ENCODE measurements at regions not wholly inside any gene's neighbourhood (a gene's known extent, or its start where the extent isn't known, plus 50 kb on each side); places are given as distances from the start of the nearest gene placed in this dataset.
"Not testable (repeated sequence)": the region's sequence is repeated elsewhere in the genome, so short reads cannot be mapped to it uniquely, and the experiment has no call there.

DNA sequence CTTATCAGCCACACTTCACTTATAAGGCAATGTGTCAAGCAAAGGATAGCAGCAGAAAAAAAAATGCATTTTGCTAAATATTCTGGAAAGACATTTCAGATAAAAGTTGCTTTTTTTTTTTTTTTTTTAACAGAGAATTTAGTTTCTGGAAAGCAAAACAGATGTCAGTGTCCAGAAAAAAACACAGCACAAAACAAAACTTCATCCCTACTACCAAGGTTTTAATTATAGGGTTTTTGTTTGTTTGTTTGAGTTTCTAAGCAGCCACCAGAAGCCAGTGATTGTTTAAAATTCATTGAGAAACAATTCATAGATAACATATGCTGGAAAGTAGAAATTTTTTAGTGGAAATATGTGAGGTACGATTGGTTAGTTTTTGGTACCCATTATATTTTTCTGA is 1202.7 kb downstream of the OTOL1 start:
- DNase-seq (ENCODE audit: low read depth in 6 of 9, low spot score in 9 of 9), result no peak
- Histone ChIP-seq H3K9me3 (ENCODE audit: control insufficient read depth in 2 of 2, insufficient read depth in 1 of 2, low read length in 1 of 2) (peaks cover 0 to 6% of the 10 kb centered on the region in 2 donors), H3K27ac (ENCODE audit: low read depth in 1 of 2, low read length in 1 of 2) (no peak overlapping the region), H3K27me3 (ENCODE audit: control insufficient read depth in 2 of 2, insufficient read depth in 1 of 2, low read length in 1 of 2) (no peaks in the 10 kb centered on the region), H3K36me3 (ENCODE audit: control insufficient read depth in 2 of 2, insufficient read depth in 2 of 2, low read length in 1 of 2) (no peaks in the 10 kb centered on the region), H3K4me1 (ENCODE audit: control insufficient read depth in 2 of 2, insufficient read depth in 2 of 2, low read length in 2 of 2) (no peaks in the 10 kb centered on the region), H3K4me3 (ENCODE audit: low read length in 2 of 2) (no peak overlapping the region)
- WGBS, result 94% methylated on average over 1 of the region's 1 CpG

DNA sequence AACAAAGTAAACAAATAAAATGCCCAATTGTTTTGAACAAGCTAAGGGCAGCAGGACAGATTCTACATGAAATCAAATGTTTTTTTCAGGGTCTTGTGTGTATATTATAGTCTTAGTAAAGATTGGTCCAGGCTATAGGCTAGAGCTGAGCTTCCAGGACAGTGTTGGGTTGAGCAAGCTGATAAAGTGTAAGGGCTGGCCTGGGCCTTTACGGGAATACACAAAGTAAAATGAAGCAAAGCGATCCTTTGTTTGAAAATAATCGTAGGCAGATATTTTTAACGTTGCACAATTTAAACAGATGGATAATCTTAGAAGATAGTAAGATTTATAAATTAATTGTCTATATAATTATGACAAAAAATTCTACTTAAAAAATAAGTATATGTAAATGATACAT is 1204.6 kb downstream of the OTOL1 start:
- no peaks in the 10 kb centered on the region for H3K36me3 ChIP-seq (ENCODE audit: control insufficient read depth in 2 of 2, insufficient read depth in 2 of 2, low read length in 1 of 2)
- DNase-seq (ENCODE audit: low read depth in 6 of 9, low spot score in 9 of 9), result no peak
- H3K27me3 ChIP-seq (ENCODE audit: control insufficient read depth in 2 of 2, insufficient read depth in 1 of 2, low read length in 1 of 2), result no peaks in the 10 kb centered on the region
- WGBS, result 97% methylated on average over 4 of the region's 4 CpGs
- no peak overlapping the region for H3K27ac ChIP-seq (ENCODE audit: low read depth in 1 of 2, low read length in 1 of 2)
- no peaks in the 10 kb centered on the region for H3K4me1 ChIP-seq (ENCODE audit: control insufficient read depth in 2 of 2, insufficient read depth in 2 of 2, low read length in 2 of 2)
- peaks cover 0 to 6% of the 10 kb centered on the region in 2 donors for H3K9me3 ChIP-seq (ENCODE audit: control insufficient read depth in 2 of 2, insufficient read depth in 1 of 2, low read length in 1 of 2)
- H3K4me3 ChIP-seq (ENCODE audit: low read length in 2 of 2), result no peak overlapping the region

DNA sequence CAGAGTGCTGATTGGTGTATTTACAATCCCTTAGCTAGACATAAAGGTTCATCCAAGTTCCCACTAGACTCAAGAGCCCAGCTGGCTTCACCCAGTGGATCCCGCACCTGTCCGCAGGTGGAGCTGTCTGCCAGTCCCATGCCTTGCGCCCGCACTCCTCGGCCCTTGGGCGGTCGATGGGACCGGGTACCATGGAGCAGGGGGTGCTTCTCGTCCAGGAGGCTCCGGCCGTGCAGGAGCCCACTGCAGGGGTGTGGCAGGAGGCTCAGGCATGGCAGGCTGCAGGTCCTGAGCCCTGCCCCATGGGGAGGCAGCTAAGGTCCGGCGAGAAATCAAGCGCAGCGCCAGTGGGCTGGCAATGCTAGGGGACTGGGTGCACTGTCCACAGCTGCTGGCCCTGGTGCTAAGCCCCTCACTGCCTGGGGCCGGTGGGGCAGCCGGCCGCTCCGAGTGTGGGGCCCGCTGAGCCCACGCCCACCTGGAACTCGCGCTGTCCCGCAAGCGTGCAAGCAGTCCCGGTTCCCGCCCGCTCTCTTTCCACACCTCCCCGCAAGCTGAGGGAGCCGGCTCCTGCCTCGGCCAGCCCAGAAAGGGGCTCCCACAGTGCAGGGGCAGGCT is 1206.3 kb downstream of the OTOL1 start:
- H3K4me1 ChIP-seq (ENCODE audit: control insufficient read depth in 2 of 2, insufficient read depth in 2 of 2, low read length in 2 of 2), result no peaks in the 10 kb centered on the region
- no peak overlapping the region for H3K4me3 ChIP-seq (ENCODE audit: low read length in 2 of 2)
- no peak for DNase-seq (ENCODE audit: low read depth in 6 of 9, low spot score in 9 of 9)
- no peaks in the 10 kb centered on the region for H3K36me3 ChIP-seq (ENCODE audit: control insufficient read depth in 2 of 2, insufficient read depth in 2 of 2, low read length in 1 of 2)
- 95% methylated on average over 31 of the region's 31 CpGs for WGBS
- no peaks in the 10 kb centered on the region for H3K27me3 ChIP-seq (ENCODE audit: control insufficient read depth in 2 of 2, insufficient read depth in 1 of 2, low read length in 1 of 2)
- peaks cover 0 to 6% of the 10 kb centered on the region in 2 donors for H3K9me3 ChIP-seq (ENCODE audit: control insufficient read depth in 2 of 2, insufficient read depth in 1 of 2, low read length in 1 of 2)
- H3K27ac ChIP-seq (ENCODE audit: low read depth in 1 of 2, low read length in 1 of 2), result no peak overlapping the region

DNA sequence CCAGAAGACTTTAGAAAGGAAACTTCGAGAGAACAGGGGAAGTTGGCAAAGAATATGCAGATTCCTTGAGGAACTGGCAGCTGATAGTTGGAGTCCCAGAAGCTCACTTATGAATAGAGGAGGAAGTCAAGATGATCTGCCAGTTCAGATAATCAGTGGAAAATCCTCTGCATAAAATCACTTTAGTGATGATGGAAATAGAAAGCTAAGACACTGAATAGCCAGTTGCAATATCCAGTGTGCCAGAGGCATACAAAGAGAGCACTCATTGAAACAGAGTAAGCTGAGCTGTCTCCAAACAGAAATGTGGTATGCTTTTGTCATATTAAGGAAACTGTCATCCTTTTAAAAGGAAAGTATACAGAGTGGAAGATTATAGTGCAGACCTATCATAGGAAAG is 1207.6 kb downstream of the OTOL1 start:
- Histone ChIP-seq H3K9me3 (ENCODE audit: control insufficient read depth in 2 of 2, insufficient read depth in 1 of 2, low read length in 1 of 2) (peaks cover 0 to 6% of the 10 kb centered on the region in 2 donors), H3K4me1 (ENCODE audit: control insufficient read depth in 2 of 2, insufficient read depth in 2 of 2, low read length in 2 of 2) (no peaks in the 10 kb centered on the region), H3K27ac (ENCODE audit: low read depth in 1 of 2, low read length in 1 of 2) (no peak overlapping the region), H3K4me3 (ENCODE audit: low read length in 2 of 2) (no peak overlapping the region), H3K36me3 (ENCODE audit: control insufficient read depth in 2 of 2, insufficient read depth in 2 of 2, low read length in 1 of 2) (no peaks in the 10 kb centered on the region), H3K27me3 (ENCODE audit: control insufficient read depth in 2 of 2, insufficient read depth in 1 of 2, low read length in 1 of 2) (no peaks in the 10 kb centered on the region)
- no peak for DNase-seq (ENCODE audit: low read depth in 6 of 9, low spot score in 9 of 9)
- WGBS, result 27% methylated on average over 1 of the region's 1 CpG

DNA sequence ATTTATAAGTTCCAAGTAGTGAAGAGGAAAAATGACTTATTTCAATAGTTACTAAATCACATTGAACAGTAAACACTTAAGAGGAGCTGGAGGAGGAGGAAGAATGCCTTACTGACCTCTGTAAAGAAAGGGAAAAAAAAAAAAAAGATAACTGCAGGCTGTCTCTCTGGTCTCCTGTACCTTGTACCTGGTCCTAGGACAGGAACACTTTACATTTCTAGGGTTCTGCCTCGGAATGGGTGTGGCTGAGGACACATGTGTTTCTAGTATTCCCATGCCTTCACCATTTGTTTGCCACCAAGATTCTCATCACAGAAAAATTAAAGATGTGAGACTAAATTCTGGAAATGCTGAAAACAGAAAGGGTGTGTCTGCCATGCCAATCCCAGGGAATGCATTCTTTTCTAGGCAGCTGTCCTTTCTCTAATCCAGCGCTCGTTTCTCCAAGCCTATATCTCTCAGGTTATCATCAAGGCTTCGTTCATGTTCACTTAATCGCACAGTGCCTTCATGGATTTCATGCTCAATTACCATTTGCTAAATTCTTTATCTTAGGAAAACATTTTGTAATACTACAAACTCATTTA is 1208.3 kb downstream of the OTOL1 start:
- no peak for DNase-seq (ENCODE audit: low read depth in 6 of 9, low spot score in 9 of 9)
- WGBS, result 88% methylated on average over 5 of the region's 5 CpGs
- peaks cover 0 to 6% of the 10 kb centered on the region in 2 donors for H3K9me3 ChIP-seq (ENCODE audit: control insufficient read depth in 2 of 2, insufficient read depth in 1 of 2, low read length in 1 of 2)

DNA sequence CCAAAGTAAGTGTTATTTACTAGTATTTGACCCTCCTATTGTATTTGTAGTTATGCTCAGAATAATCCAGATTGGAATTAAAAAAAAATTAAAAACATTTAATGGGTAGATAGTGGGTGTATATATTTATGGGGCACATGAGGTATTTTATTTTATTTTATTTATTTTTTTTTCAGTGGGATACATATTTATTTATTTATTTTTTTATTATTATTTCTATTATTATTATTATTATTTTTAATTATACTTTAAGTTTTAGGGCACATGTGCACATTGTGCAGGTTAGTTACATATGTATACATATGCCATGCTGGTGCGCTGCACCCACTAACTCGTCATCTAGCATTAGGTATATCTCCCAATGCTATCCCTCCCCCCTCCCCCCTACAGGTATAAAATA is 1211.8 kb downstream of the OTOL1 start:
- WGBS, result 100% methylated on average over 2 of the region's 2 CpGs
- not testable (repeated sequence) for H3K4me1 ChIP-seq (ENCODE audit: control insufficient read depth in 2 of 2, insufficient read depth in 2 of 2, low read length in 2 of 2); H3K9me3 ChIP-seq (ENCODE audit: control insufficient read depth in 2 of 2, insufficient read depth in 1 of 2, low read length in 1 of 2); H3K36me3 ChIP-seq (ENCODE audit: control insufficient read depth in 2 of 2, insufficient read depth in 2 of 2, low read length in 1 of 2); H3K4me3 ChIP-seq (ENCODE audit: low read length in 2 of 2); DNase-seq (ENCODE audit: low read depth in 6 of 9, low spot score in 9 of 9); H3K27me3 ChIP-seq (ENCODE audit: control insufficient read depth in 2 of 2, insufficient read depth in 1 of 2, low read length in 1 of 2); H3K27ac ChIP-seq (ENCODE audit: low read depth in 1 of 2, low read length in 1 of 2)

More for the DNA sequence above, 1208.3 kb downstream of the OTOL1 start:
- H3K4me1 ChIP-seq (ENCODE audit: control insufficient read depth in 2 of 2, insufficient read depth in 2 of 2, low read length in 2 of 2), result no peaks in the 10 kb centered on the region
- H3K27ac ChIP-seq (ENCODE audit: low read depth in 1 of 2, low read length in 1 of 2), result no peak overlapping the region
- no peaks in the 10 kb centered on the region for H3K36me3 ChIP-seq (ENCODE audit: control insufficient read depth in 2 of 2, insufficient read depth in 2 of 2, low read length in 1 of 2)
- no peak overlapping the region for H3K4me3 ChIP-seq (ENCODE audit: low read length in 2 of 2)
- H3K27me3 ChIP-seq (ENCODE audit: control insufficient read depth in 2 of 2, insufficient read depth in 1 of 2, low read length in 1 of 2), result no peaks in the 10 kb centered on the region

DNA sequence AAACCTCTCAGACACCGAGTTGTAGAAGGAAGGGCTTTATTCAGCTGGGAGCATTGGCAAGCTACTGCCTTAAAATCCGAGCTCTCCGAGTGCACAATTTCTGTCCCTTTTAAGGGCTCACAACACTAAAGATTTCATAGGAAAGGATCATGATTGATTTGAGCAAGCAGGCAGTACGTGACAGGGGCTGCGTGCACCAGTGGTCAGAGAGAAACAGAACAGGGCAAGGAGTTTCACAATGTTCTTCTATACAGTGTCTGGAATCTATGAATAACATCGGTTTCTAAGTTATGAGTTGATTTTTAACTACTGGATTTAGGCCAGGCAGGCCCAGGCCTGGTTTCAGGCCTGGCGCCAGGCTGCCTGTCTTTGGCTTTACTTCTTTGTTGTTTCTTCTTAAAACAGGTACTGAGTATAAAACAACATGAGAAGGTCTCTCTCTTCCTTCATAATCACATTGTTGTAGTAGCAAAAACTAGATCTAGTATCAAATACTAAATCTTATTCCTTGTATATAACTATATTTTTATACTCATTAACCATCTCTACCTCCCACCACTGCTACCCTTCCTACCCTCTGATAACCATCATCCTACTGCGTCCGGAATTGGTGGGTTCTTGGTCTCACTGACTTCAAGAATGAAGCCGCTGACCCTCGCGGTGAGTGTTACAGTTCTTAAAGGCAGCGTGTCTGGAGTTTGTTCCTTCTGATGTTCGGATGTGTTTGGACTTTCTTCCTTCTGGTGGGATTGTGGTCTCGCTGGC is 1212.5 kb downstream of the OTOL1 start:
- not testable (repeated sequence) for DNase-seq (ENCODE audit: low read depth in 6 of 9, low spot score in 9 of 9)
- WGBS, result 94% methylated on average over 15 of the region's 15 CpGs

DNA sequence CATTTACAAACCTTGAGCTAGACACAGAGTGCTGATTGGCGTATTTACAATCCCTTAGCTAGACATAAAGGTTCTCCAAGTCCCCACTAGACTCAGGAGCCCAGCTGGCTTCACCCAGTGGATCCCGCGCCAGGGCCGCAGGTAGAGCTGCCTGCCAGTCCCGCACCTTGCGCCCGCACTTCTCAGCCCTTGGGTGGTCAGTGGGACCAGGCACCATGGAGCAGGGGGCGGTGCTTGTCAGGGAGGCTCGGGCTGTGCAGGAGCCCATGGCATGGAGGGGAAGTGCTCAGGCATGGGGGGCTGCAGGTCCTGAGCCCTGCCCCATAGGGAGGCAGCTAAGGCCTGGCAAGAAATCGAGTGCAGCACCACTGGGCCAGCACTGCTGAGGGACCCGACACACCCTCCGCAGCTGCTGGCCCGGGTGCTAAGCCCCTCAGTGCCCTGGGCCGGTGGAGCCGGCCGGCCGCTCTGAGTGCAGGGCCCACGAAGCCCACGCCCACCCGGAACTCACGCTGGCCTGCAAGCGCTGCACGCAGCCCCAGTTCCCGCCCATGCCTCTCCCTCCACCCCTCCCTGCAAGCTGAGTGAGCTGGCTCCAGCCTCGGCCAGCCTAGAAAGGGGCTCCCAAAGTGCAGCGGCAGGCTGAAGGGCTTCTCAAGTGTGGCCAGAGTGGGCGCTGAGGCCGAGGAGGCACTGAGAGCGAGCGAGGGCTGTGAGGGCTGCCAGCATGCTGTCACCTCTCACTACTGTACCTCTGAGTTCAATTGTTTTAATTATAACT is 1213.9 kb downstream of the OTOL1 start:
- H3K27me3 ChIP-seq (ENCODE audit: control insufficient read depth in 2 of 2, insufficient read depth in 1 of 2, low read length in 1 of 2), result no peaks in the 10 kb centered on the region
- H3K4me1 ChIP-seq (ENCODE audit: control insufficient read depth in 2 of 2, insufficient read depth in 2 of 2, low read length in 2 of 2), result no peaks in the 10 kb centered on the region
- H3K27ac ChIP-seq (ENCODE audit: low read depth in 1 of 2, low read length in 1 of 2), result no peak overlapping the region
- peaks cover 0 to 5% of the 10 kb centered on the region in 2 donors for H3K9me3 ChIP-seq (ENCODE audit: control insufficient read depth in 2 of 2, insufficient read depth in 1 of 2, low read length in 1 of 2)
- H3K36me3 ChIP-seq (ENCODE audit: control insufficient read depth in 2 of 2, insufficient read depth in 2 of 2, low read length in 1 of 2), result no peaks in the 10 kb centered on the region
- DNase-seq (ENCODE audit: low read depth in 6 of 9, low spot score in 9 of 9), result no peak
- 94% methylated on average over 30 of the region's 30 CpGs for WGBS
- H3K4me3 ChIP-seq (ENCODE audit: low read length in 2 of 2), result no peak overlapping the region

More for the DNA sequence above, 1212.5 kb downstream of the OTOL1 start:
- H3K27ac ChIP-seq (ENCODE audit: low read depth in 1 of 2, low read length in 1 of 2); H3K36me3 ChIP-seq (ENCODE audit: control insufficient read depth in 2 of 2, insufficient read depth in 2 of 2, low read length in 1 of 2); H3K4me1 ChIP-seq (ENCODE audit: control insufficient read depth in 2 of 2, insufficient read depth in 2 of 2, low read length in 2 of 2); H3K27me3 ChIP-seq (ENCODE audit: control insufficient read depth in 2 of 2, insufficient read depth in 1 of 2, low read length in 1 of 2); H3K4me3 ChIP-seq (ENCODE audit: low read length in 2 of 2); H3K9me3 ChIP-seq (ENCODE audit: control insufficient read depth in 2 of 2, insufficient read depth in 1 of 2, low read length in 1 of 2): not testable (repeated sequence)

DNA sequence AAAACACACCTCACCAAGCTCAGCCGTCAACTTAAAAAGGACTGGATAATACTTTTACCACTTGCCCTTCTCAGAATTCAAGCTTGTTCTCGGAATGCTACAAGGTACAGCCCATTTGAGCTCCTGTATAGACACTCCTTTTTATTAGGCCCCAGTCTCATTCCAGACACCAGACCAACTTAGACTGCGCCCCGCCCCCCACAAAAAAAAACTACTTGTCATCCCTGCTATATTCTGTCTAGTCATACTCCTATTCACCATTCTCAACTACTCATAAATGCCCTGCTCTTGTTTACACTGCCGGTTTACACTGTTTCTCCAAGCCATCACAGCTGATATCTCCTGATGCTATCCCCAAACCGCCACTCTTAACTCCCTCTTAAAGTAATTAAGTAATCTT is 1220.5 kb downstream of the OTOL1 start:
- not testable (repeated sequence) for DNase-seq (ENCODE audit: low read depth in 6 of 9, low spot score in 9 of 9); H3K9me3 ChIP-seq (ENCODE audit: control insufficient read depth in 2 of 2, insufficient read depth in 1 of 2, low read length in 1 of 2); H3K36me3 ChIP-seq (ENCODE audit: control insufficient read depth in 2 of 2, insufficient read depth in 2 of 2, low read length in 1 of 2); H3K27me3 ChIP-seq (ENCODE audit: control insufficient read depth in 2 of 2, insufficient read depth in 1 of 2, low read length in 1 of 2); H3K4me1 ChIP-seq (ENCODE audit: control insufficient read depth in 2 of 2, insufficient read depth in 2 of 2, low read length in 2 of 2); H3K4me3 ChIP-seq (ENCODE audit: low read length in 2 of 2); H3K27ac ChIP-seq (ENCODE audit: low read depth in 1 of 2, low read length in 1 of 2)
- WGBS, result 77% methylated on average over 6 of the region's 6 CpGs
